Fibroblast of villous mesenchyme (primary cell): ENCODE measurements at regions not wholly inside any gene's neighbourhood (a gene's known extent, or its start where the extent isn't known, plus 50 kb on each side); places are given as distances from the start of the nearest gene placed in this dataset.

Experiments used
- DNase-seq: peaks from one replicate; pipeline ENCODE4 v3.0.0-alpha.2; 2010; ENCODE audit warnings: low read depth
- H3K4me3 ChIP-seq: 2 replicates; pipeline ENCODE4 v1.5.1; 2011; ENCODE audit warnings: low read depth, mild to moderate bottlenecking, low read length
- TF ChIP-seq, protein P1 (sequence below): IDR thresholded peaks from 2 replicates; pipeline ENCODE4 v1.5.1; 2012; ENCODE audit warnings: low read depth, mild to moderate bottlenecking, low read length; ENCODE audit not compliant: insufficient read depth

DNA sequence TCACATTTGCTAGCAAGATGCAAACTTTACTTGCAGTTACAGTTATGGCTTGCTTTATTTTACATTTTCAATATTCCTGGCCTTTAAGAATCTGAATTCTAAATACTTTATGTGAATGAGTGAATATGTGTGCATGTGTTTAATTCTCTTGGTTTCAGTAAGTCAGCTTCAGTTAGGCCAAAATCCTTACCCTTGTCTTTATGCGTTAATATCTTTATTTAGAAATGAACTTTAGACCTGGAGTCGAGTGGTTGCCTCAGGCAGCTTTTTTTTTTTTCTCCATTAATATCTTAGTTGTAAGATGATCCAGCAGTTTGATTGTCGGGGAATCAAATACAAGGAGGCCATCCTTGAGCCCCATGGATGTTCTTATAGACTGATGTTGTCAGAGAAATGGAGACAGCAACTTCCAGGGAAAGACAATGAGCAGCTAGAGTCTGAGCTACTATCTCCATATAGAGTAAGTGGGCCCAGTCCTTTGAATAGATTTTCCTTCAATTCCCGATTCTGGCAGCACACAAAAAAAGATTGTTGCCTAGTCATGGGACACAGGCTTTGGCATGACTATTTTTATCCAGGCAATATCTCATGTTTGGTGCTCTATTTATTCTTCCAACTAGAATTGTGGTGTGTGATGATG, 398.0 kb downstream of the DHX35 start:
- no peak overlapping the region for H3K4me3 ChIP-seq
- DNase-seq: no peak
- TF ChIP-seq, protein P1, sequence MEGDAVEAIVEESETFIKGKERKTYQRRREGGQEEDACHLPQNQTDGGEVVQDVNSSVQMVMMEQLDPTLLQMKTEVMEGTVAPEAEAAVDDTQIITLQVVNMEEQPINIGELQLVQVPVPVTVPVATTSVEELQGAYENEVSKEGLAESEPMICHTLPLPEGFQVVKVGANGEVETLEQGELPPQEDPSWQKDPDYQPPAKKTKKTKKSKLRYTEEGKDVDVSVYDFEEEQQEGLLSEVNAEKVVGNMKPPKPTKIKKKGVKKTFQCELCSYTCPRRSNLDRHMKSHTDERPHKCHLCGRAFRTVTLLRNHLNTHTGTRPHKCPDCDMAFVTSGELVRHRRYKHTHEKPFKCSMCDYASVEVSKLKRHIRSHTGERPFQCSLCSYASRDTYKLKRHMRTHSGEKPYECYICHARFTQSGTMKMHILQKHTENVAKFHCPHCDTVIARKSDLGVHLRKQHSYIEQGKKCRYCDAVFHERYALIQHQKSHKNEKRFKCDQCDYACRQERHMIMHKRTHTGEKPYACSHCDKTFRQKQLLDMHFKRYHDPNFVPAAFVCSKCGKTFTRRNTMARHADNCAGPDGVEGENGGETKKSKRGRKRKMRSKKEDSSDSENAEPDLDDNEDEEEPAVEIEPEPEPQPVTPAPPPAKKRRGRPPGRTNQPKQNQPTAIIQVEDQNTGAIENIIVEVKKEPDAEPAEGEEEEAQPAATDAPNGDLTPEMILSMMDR: no peak

DNA sequence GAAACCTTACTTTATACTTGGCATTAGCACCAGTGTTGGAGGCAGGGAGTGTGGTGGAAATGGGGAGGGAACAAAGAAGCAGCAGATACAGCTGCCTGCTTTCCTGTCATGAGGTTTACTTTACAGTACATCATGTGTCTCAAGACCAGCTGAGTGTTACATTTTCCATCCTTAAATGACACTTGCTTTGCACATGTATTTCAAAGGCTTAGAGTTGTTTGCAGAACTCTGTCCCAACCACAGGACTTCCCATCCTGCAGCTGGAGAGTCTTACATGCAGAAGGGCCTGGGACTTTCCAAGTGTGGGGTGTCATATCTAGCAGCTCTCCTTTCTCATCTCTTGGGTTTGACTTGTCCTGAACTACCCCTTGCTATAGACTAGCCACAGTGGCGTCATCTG, 395.9 kb downstream of the DHX35 start:
- TF ChIP-seq, protein P1: no peak
- no peak overlapping the region for H3K4me3 ChIP-seq
- DNase-seq: no peak

DNA sequence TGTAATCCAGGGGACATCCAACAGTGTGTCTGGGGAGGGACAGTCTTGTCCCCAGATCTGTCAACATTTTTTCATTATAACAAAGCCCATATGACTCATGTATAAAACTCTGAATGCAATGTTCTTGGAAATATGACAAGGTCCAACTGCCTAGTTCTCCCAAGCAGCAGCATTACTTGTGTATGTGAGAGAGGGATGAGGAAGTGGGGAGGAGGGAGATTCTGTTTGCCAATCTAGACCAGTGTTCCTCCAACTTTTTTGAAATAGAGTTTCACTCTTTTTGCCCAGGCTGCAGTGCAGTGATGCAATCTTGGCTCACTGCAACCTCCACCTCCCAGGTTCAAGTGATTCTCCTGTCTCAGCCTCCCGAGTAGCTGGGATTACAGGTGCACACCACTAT, 394.8 kb downstream of the DHX35 start:
- TF ChIP-seq, protein P1: no peak
- no peak for DNase-seq
- no peak overlapping the region for H3K4me3 ChIP-seq

DNA sequence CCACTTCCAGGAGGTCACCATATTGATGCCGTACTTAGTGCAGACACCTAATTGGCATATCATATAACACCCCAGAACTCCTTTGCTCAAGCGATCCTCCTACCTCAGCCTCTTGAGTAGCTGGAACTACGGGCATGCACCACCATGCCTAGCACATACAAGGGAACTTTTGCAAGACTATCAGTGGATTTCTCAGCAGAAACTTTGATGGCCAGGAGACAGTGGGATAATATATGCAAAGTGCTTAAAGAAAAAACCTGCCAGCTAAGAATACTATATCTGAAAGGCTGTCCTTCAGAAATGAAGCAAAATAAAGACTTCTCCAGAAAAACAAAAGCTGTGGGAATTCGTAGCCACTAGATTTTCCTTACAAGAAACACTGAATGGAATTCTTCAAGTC, 387.1 kb downstream of the DHX35 start:
- TF ChIP-seq, protein P1: no peak
- H3K4me3 ChIP-seq: no peak overlapping the region
- no peak for DNase-seq

DNA sequence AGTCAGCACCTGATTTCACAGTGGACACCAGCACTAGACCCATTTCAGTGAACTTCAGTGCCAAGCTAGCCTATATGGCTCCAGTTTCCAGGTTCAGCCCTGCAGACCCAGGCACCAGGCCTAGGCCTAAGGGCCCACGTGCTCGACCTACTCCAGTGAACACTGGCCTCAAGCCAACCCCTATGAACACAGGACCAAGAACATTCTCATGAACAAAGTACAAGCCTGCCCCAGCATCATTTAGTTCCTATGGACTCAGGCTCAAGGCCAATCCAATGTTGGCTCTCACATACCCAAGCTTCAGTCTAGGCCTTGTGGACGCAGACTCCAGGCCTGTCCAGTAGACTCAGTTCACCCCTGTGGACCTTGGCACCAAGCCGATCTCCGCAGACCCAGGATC, 385.5 kb downstream of the DHX35 start:
- no peak overlapping the region for H3K4me3 ChIP-seq
- DNase-seq: no peak
- TF ChIP-seq, protein P1: no peak

DNA sequence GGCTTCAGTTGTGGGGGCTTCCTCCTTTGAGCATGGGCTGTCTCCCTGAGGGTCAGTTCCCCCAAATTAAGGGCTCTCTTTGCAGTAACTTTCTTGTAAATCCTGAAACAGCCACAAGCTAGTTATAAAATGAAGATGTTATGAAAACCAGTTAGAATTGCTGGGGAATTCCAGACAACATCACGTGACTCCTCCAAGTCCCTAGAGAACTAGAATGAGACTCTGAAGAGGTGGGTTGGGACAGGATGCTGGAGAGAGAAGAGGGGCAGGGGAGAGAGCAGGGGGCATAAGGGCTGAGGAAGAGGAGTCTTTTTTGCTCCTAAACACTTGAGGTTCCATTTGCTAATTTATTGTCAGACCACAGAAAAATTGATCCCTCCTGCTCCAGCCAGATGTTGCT, 380.3 kb downstream of the DHX35 start:
- H3K4me3 ChIP-seq: no peak overlapping the region
- DNase-seq: no peak
- TF ChIP-seq, protein P1: no peak

DNA sequence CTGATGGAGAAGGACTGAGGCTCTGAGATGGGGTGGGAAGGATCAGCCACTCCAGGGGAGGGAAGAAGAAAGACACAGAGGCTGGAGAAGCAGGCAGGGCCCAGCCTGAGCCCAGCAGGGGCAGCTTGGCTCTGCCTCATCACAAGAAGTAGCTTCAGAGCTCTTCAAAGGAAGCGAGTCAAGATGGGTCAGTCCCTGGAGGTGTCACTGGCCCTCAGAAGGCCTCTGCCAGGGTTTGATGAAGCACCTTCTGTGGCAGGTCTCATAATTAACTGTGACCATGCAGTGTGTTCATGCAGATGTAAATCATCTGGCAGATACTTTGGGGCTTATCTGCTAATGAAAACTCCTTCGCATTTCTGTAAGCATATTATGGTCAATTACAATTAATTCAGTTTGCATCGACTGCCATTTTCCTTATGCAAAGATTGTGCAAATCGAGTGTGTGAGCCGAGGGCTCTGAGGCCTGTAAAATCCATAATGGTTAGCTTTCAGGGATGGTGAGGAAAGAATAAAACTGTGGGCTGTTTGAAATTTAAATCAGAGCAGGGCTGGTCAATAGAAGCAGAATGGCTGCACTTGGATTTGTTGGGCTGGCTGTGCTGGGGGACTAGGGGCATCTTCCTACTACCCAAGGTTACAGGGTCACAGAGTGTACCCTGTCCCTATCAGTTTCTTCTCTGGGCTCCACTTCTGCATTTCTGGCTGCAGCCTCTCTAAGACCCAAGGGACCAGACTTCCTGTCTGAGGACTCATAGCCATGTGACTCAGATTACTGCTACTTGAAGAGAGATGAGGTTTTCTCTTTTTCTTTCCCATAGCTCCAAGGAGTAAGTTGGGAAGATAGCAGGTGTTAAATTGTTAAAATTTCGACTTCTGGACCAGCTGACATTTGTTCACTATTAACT, 376.6 kb downstream of the DHX35 start:
- TF ChIP-seq, protein P1: no peak
- DNase-seq: no peak
- H3K4me3 ChIP-seq: no peak overlapping the region
